GM12891 (cell line): ENCODE measurements at regions not wholly inside any gene's neighbourhood (a gene's known extent, or its start where the extent isn't known, plus 50 kb on each side); places are given as distances from the start of the nearest gene placed in this dataset.
"Not testable (repeated sequence)": the region's sequence is repeated elsewhere in the genome, so short reads cannot be mapped to it uniquely, and the experiment has no call there.

Experiments used
- DNase-seq: peaks from one replicate; pipeline ENCODE4 v3.0.0; 2011; ENCODE audit warnings: low spot score; ENCODE audit not compliant: insufficient read length
- FAIRE-seq: peaks from 2 replicates; lab custom pipeline; 2011; peaks lifted over from hg19 to GRCh38; lab: Jason Lieb, UNC
- PAX5 ChIP-seq: IDR thresholded peaks from 2 replicates; pipeline ENCODE4 v1.6.1; 2011; ENCODE audit warnings: low read length, moderate library complexity, mild to moderate bottlenecking; ENCODE audit not compliant: insufficient read depth, severe bottlenecking
- POLR2A ChIP-seq: IDR thresholded peaks from 2 replicates; pipeline ENCODE4 v1.6.1; 2011; ENCODE audit warnings: low read depth, low read length, control low read depth
- POLR2AphosphoS5 ChIP-seq: IDR thresholded peaks from 2 replicates; pipeline ENCODE4 v1.6.1; 2011; ENCODE audit warnings: low read depth, low read length, control low read depth
- POU2F2 ChIP-seq: IDR thresholded peaks from 2 replicates; pipeline ENCODE4 v1.6.1; 2011; ENCODE audit warnings: low read depth, mild to moderate bottlenecking, control low read depth, low read length, moderate library complexity
- SPI1 ChIP-seq: IDR thresholded peaks from 2 replicates; pipeline ENCODE4 v1.6.1; 2011; ENCODE audit warnings: low read depth, low read length, control low read depth
- TAF1 ChIP-seq: IDR thresholded peaks from 2 replicates; pipeline ENCODE4 v1.6.1; 2011; ENCODE audit warnings: low read depth, low read length, control low read depth

DNA sequence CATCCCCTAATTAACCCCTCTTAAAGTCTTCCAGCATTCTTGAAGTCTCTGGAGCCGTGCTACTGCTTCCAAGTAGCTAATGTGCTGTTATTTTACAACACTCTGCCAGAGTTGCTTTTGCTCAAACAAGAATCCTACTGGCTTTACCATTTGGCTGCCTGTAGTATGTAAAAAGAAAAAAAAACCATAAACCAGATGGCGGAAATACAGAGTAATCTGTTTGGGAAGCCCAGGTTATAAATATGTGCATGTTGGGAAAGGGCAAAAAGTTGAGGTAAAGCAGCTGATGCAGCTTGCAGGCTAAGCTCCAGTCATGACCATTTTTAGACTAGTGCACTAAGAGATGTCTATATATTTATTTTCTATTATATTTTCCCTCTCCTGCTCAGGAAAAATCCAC lies 313.2 kb upstream of the ETAA1 start:
- FAIRE-seq (no peak), DNase-seq (no peak)
- TF ChIP-seq POLR2AphosphoS5: no peak
- no peak for TF ChIP-seq SPI1
- no peak for TF ChIP-seq POLR2A
- no peak for TF ChIP-seq TAF1

GRCh38 chr2:67085146-67085545 lies 312.0 kb upstream of the ETAA1 start:
- FAIRE-seq (no peak), DNase-seq (no peak)
- TF ChIP-seq POU2F2 (no peak), SPI1 (no peak), TAF1 (no peak), PAX5 (no peak), POLR2AphosphoS5 (no peak)

GRCh38 chr2:67091681-67092080 lies 305.5 kb upstream of the ETAA1 start:
- no peak for TF ChIP-seq POU2F2
- no peak for TF ChIP-seq PAX5
- no peak for TF ChIP-seq POLR2AphosphoS5
- TF ChIP-seq POLR2A: no peak
- TF ChIP-seq SPI1: no peak
- no peak for FAIRE-seq
- no peak for DNase-seq

DNA sequence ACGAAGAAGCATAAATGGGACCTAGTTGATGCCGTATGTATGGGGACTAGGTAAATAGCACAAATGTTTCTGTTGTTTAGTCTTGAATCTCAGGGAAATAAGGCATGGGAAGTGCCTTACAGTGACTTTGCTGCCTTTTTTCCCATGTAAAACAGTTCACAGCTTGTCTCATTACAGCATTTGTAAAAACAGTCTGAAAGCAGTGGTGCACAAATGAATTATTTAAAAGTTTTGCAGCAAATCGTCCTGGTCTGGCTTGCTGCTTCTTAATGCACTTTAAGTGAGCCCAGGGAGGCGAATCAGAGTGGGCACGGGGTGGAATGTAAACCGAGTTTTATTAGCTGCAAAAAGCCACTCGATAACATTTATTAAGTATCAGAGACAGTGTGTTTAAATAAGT lies 302.0 kb upstream of the ETAA1 start:
- TF ChIP-seq SPI1: no peak
- DNase-seq (no peak), FAIRE-seq (no peak)

- TF ChIP-seq PAX5: no peak
- no peak for TF ChIP-seq SPI1
- TF ChIP-seq POLR2A: no peak
- TF ChIP-seq POLR2AphosphoS5: no peak
- no peak for TF ChIP-seq POU2F2
- no peak for TF ChIP-seq TAF1
- FAIRE-seq: no peak
- DNase-seq: no peak
These were observed 300.2 kb upstream of the ETAA1 start for GRCh38 chr2:67096886-67097285.

DNA sequence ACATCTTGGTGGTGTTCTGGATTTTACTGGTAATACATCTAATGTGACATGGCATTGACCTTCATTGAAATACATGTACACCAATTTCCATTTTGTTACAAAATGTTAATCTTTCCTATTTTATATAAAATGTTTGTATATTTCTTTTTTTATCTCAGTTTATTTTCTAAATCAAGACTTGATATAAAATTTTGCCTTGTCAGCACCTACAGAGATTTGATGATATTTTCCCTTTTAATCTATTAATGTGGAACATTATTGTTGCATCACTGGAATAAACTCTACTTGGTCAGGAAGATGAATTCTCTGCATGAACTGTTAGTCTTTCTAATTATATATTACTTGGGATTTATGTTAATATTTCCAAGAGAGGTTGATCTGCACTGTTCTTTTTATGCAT lies 294.0 kb upstream of the ETAA1 start:
- no peak for FAIRE-seq

DNA sequence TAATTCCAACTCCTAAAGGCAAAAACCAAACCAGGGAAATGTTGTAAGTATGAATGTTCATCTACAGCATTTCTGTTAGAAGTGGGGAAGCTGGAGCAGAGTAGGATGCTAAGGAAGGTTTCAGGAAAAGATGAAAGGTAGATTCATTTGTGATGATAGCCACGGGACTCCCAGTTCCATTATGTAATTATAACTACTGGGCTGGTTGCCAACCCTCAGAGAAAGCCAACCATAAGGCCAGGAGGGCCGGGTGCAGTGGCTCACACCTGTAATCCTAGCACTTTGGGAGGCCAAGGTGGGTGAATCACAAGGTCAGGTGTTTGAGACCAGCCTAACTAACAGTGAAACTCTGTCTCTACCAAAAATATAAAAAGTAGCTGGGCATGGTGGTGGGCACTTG lies 288.9 kb upstream of the ETAA1 start:
- DNase-seq (no peak), FAIRE-seq (no peak)
- TF ChIP-seq POLR2AphosphoS5 (no peak), POU2F2 (no peak)

More for the DNA sequence above, 294.0 kb upstream of the ETAA1 start:
- DNase-seq: no peak
- TF ChIP-seq POLR2A: no peak
- no peak for TF ChIP-seq POU2F2
- no peak for TF ChIP-seq TAF1
- TF ChIP-seq SPI1: no peak
- no peak for TF ChIP-seq POLR2AphosphoS5
- no peak for TF ChIP-seq PAX5

- no peak for TF ChIP-seq TAF1
- no peak for TF ChIP-seq PAX5
- no peak for TF ChIP-seq POLR2AphosphoS5
- TF ChIP-seq POLR2A: no peak
- TF ChIP-seq POU2F2: no peak
- no peak for TF ChIP-seq SPI1
- DNase-seq (no peak), FAIRE-seq (no peak)
These were observed 272.6 kb upstream of the ETAA1 start for GRCh38 chr2:67124531-67124930.

- TF ChIP-seq POU2F2: no peak
- TF ChIP-seq POLR2A: no peak
- no peak for TF ChIP-seq PAX5
- TF ChIP-seq POLR2AphosphoS5: no peak
- TF ChIP-seq SPI1: no peak
- no peak for TF ChIP-seq TAF1
- DNase-seq (no peak), FAIRE-seq (no peak)
These were observed 266.4 kb upstream of the ETAA1 start for GRCh38 chr2:67130531-67131256.

- FAIRE-seq (no peak), DNase-seq (no peak)
- TF ChIP-seq TAF1 (no peak), PAX5 (no peak)
These were observed 265.9 kb upstream of the ETAA1 start for GRCh38 chr2:67131257-67131609.

GRCh38 chr2:67132441-67132940 lies 264.6 kb upstream of the ETAA1 start:
- not testable (repeated sequence) for DNase-seq, FAIRE-seq
